GM19043 (cell line): ENCODE measurements at regions not wholly inside any gene's neighbourhood (a gene's known extent, or its start where the extent isn't known, plus 50 kb on each side); places are given as distances from the start of the nearest gene placed in this dataset.

Source experiments
- ATAC-seq: cut with Tn5 transposase; IDR thresholded peaks from one replicate; pipeline ENCODE4 v1.9.1; 2021; ENCODE audit warnings: low read depth; ENCODE audit not compliant: unreplicated experiment

GRCh38 chr11:109735128-109735527 lies 313.1 kb downstream of the C11orf87 start:
- no peak for ATAC-seq

- ATAC-seq: no peak
These were observed 317.4 kb downstream of the C11orf87 start for GRCh38 chr11:109739379-109739778.

- no peak for ATAC-seq
These were observed 324.1 kb downstream of the C11orf87 start for GRCh38 chr11:109745996-109746625.

GRCh38 chr11:109747839-109748238 lies 325.8 kb downstream of the C11orf87 start:
- no peak for ATAC-seq

GRCh38 chr11:109749476-109749875 lies 327.5 kb downstream of the C11orf87 start:
- no peak for ATAC-seq

GRCh38 chr11:109750964-109751363 lies 329.0 kb downstream of the C11orf87 start:
- ATAC-seq: no peak

GRCh38 chr11:109752212-109752825 lies 330.3 kb downstream of the C11orf87 start:
- no peak for ATAC-seq

GRCh38 chr11:109756521-109756920 lies 334.5 kb downstream of the C11orf87 start:
- no peak for ATAC-seq

GRCh38 chr11:109756951-109757350 lies 335.0 kb downstream of the C11orf87 start:
- ATAC-seq: no peak

GRCh38 chr11:109762546-109762945 lies 330.6 kb upstream of the ZC3H12C start:
- no peak for ATAC-seq

GRCh38 chr11:109765709-109766311 lies 327.4 kb upstream of the ZC3H12C start:
- no peak for ATAC-seq

GRCh38 chr11:109769858-109770257 lies 323.3 kb upstream of the ZC3H12C start:
- ATAC-seq: no peak

- no peak for ATAC-seq
These were observed 322.9 kb upstream of the ZC3H12C start for GRCh38 chr11:109770323-109770722.

GRCh38 chr11:109772892-109773291 lies 320.3 kb upstream of the ZC3H12C start:
- no peak for ATAC-seq

GRCh38 chr11:109775686-109776085 lies 317.5 kb upstream of the ZC3H12C start:
- no peak for ATAC-seq

- no peak for ATAC-seq
These were observed 310.2 kb upstream of the ZC3H12C start for GRCh38 chr11:109783014-109783413.

GRCh38 chr11:109783840-109784239 lies 309.4 kb upstream of the ZC3H12C start:
- ATAC-seq: peak; percentile 81

- no peak for ATAC-seq
These were observed 308.7 kb upstream of the ZC3H12C start for GRCh38 chr11:109784536-109784935.

GRCh38 chr11:109785198-109785597 lies 308.0 kb upstream of the ZC3H12C start:
- ATAC-seq: no peak

GRCh38 chr11:109785714-109786113 lies 307.5 kb upstream of the ZC3H12C start:
- ATAC-seq: no peak

- no peak for ATAC-seq
These were observed 304.2 kb upstream of the ZC3H12C start for GRCh38 chr11:109788948-109789490.

- no peak for ATAC-seq
These were observed 303.3 kb upstream of the ZC3H12C start for GRCh38 chr11:109789901-109790300.
